ENCODE measurements at regions not wholly inside any gene's neighbourhood (a gene's known extent, or its start where the extent isn't known, plus 50 kb on each side); places are given as distances from the start of the nearest gene placed in this dataset.

GRCh38 chr5:60403343-60404006 lies 296.5 kb downstream of the DEPDC1B start:
- Mint-ChIP-seq H3K36me3 (ENCODE audit: low read depth) (no peaks in the 10 kb centered on the region), H3K9me3 (no peaks in the 10 kb centered on the region), H3K4me1 (ENCODE audit: low read depth) (no peaks in the 10 kb centered on the region), H3K27ac (no peak overlapping the region), H3K4me3 (ENCODE audit: low read depth) (no peak overlapping the region), H3K27me3 (ENCODE audit: low read depth) (no peaks in the 10 kb centered on the region)
- intact Hi-C loops (cut with micrococcal nuclease), result no loop called here
- DNase-seq (ENCODE audit: low spot score), result no peak

- intact Hi-C loops (cut with micrococcal nuclease), result no loop called here
- Mint-ChIP-seq H3K27ac (no peak overlapping the region), H3K4me1 (ENCODE audit: low read depth) (no peaks in the 10 kb centered on the region), H3K27me3 (ENCODE audit: low read depth) (no peaks in the 10 kb centered on the region), H3K4me3 (ENCODE audit: low read depth) (no peak overlapping the region), H3K36me3 (ENCODE audit: low read depth) (no peaks in the 10 kb centered on the region), H3K9me3 (no peaks in the 10 kb centered on the region)
- no peak for DNase-seq (ENCODE audit: low spot score)
Observed at GRCh38 chr5:60402161-60402785, 297.7 kb downstream of the DEPDC1B start.

GRCh38 chr5:60401526-60401925 lies 298.4 kb downstream of the DEPDC1B start:
- Mint-ChIP-seq H3K27ac (no peak overlapping the region), H3K27me3 (ENCODE audit: low read depth) (no peaks in the 10 kb centered on the region), H3K9me3 (no peaks in the 10 kb centered on the region), H3K4me1 (ENCODE audit: low read depth) (no peaks in the 10 kb centered on the region), H3K4me3 (ENCODE audit: low read depth) (no peak overlapping the region), H3K36me3 (ENCODE audit: low read depth) (no peaks in the 10 kb centered on the region)
- intact Hi-C loops (cut with micrococcal nuclease), result no loop called here
- no peak for DNase-seq (ENCODE audit: low spot score)

- Mint-ChIP-seq H3K36me3 (ENCODE audit: low read depth) (no peaks in the 10 kb centered on the region), H3K9me3 (no peaks in the 10 kb centered on the region), H3K27ac (no peak overlapping the region), H3K4me1 (ENCODE audit: low read depth) (no peaks in the 10 kb centered on the region), H3K4me3 (ENCODE audit: low read depth) (no peak overlapping the region), H3K27me3 (ENCODE audit: low read depth) (no peaks in the 10 kb centered on the region)
- intact Hi-C loops (cut with micrococcal nuclease), result no loop called here
- no peak for DNase-seq (ENCODE audit: low spot score)
Observed at GRCh38 chr5:60399507-60399906, 300.5 kb downstream of the DEPDC1B start.

- Mint-ChIP-seq H3K4me3 (ENCODE audit: low read depth) (no peak overlapping the region), H3K36me3 (ENCODE audit: low read depth) (no peaks in the 10 kb centered on the region), H3K27me3 (ENCODE audit: low read depth) (no peaks in the 10 kb centered on the region), H3K4me1 (ENCODE audit: low read depth) (no peaks in the 10 kb centered on the region), H3K27ac (no peak overlapping the region), H3K9me3 (no peaks in the 10 kb centered on the region)
- no peak for DNase-seq (ENCODE audit: low spot score)
- intact Hi-C loops (cut with micrococcal nuclease), result no loop called here
Observed at GRCh38 chr5:60395712-60396329, 304.1 kb downstream of the DEPDC1B start.

- Mint-ChIP-seq H3K27me3 (ENCODE audit: low read depth) (no peaks in the 10 kb centered on the region), H3K36me3 (ENCODE audit: low read depth) (no peaks in the 10 kb centered on the region), H3K4me1 (ENCODE audit: low read depth) (no peaks in the 10 kb centered on the region), H3K4me3 (ENCODE audit: low read depth) (no peak overlapping the region), H3K27ac (no peak overlapping the region), H3K9me3 (no peaks in the 10 kb centered on the region)
- no peak for DNase-seq (ENCODE audit: low spot score)
- intact Hi-C loops (cut with micrococcal nuclease), result no loop called here
Observed at GRCh38 chr5:60387051-60387440, 312.9 kb downstream of the DEPDC1B start.

GRCh38 chr5:60386436-60387050 lies 313.4 kb downstream of the DEPDC1B start:
- H3K4me3 Mint-ChIP-seq (ENCODE audit: low read depth), result no peak overlapping the region
- no peaks in the 10 kb centered on the region for H3K4me1 Mint-ChIP-seq (ENCODE audit: low read depth)
- H3K36me3 Mint-ChIP-seq (ENCODE audit: low read depth), result no peaks in the 10 kb centered on the region
- DNase-seq (ENCODE audit: low spot score), result no peak
- no peaks in the 10 kb centered on the region for H3K27me3 Mint-ChIP-seq (ENCODE audit: low read depth)
- intact Hi-C loops (cut with micrococcal nuclease), result no loop called here
- no peak overlapping the region for H3K27ac Mint-ChIP-seq
- H3K9me3 Mint-ChIP-seq, result no peaks in the 10 kb centered on the region

GRCh38 chr5:60382716-60383115 lies 317.2 kb downstream of the DEPDC1B start:
- H3K27me3 Mint-ChIP-seq (ENCODE audit: low read depth), result no peaks in the 10 kb centered on the region
- H3K4me3 Mint-ChIP-seq (ENCODE audit: low read depth), result no peak overlapping the region
- no peaks in the 10 kb centered on the region for H3K36me3 Mint-ChIP-seq (ENCODE audit: low read depth)
- no peak for DNase-seq (ENCODE audit: low spot score)
- intact Hi-C loops (cut with micrococcal nuclease), result no loop called here
- no peak overlapping the region for H3K27ac Mint-ChIP-seq
- no peaks in the 10 kb centered on the region for H3K9me3 Mint-ChIP-seq
- H3K4me1 Mint-ChIP-seq (ENCODE audit: low read depth), result no peaks in the 10 kb centered on the region

GRCh38 chr5:60379907-60380306 lies 320.1 kb downstream of the DEPDC1B start:
- intact Hi-C loops (cut with micrococcal nuclease), result no loop called here
- Mint-ChIP-seq H3K27ac (no peak overlapping the region), H3K4me3 (ENCODE audit: low read depth) (no peak overlapping the region), H3K9me3 (no peaks in the 10 kb centered on the region), H3K27me3 (ENCODE audit: low read depth) (no peaks in the 10 kb centered on the region), H3K36me3 (ENCODE audit: low read depth) (no peaks in the 10 kb centered on the region), H3K4me1 (ENCODE audit: low read depth) (no peaks in the 10 kb centered on the region)
- no peak for DNase-seq (ENCODE audit: low spot score)

- Mint-ChIP-seq H3K9me3 (no peaks in the 10 kb centered on the region), H3K4me1 (ENCODE audit: low read depth) (no peaks in the 10 kb centered on the region)
- intact Hi-C loops (cut with micrococcal nuclease), result no loop called here
Observed at GRCh38 chr5:60377826-60378225, 322.1 kb downstream of the DEPDC1B start.

GRCh38 chr5:60376860-60377259 lies 323.1 kb downstream of the DEPDC1B start:
- Mint-ChIP-seq H3K27me3 (ENCODE audit: low read depth) (no peaks in the 10 kb centered on the region), H3K36me3 (ENCODE audit: low read depth) (no peaks in the 10 kb centered on the region), H3K4me3 (ENCODE audit: low read depth) (no peak overlapping the region), H3K4me1 (ENCODE audit: low read depth) (no peaks in the 10 kb centered on the region), H3K9me3 (no peaks in the 10 kb centered on the region), H3K27ac (no peak overlapping the region)
- intact Hi-C loops (cut with micrococcal nuclease), result no loop called here
- no peak for DNase-seq (ENCODE audit: low spot score)

More at GRCh38 chr5:60377826-60378225, 322.1 kb downstream of the DEPDC1B start:
- no peak overlapping the region for H3K4me3 Mint-ChIP-seq (ENCODE audit: low read depth)
- H3K36me3 Mint-ChIP-seq (ENCODE audit: low read depth), result no peaks in the 10 kb centered on the region
- no peak for DNase-seq (ENCODE audit: low spot score)
- no peaks in the 10 kb centered on the region for H3K27me3 Mint-ChIP-seq (ENCODE audit: low read depth)
- H3K27ac Mint-ChIP-seq, result no peak overlapping the region

GRCh38 chr5:60374409-60374808 lies 325.6 kb downstream of the DEPDC1B start:
- no peak overlapping the region for H3K4me3 Mint-ChIP-seq (ENCODE audit: low read depth)
- DNase-seq (ENCODE audit: low spot score), result no peak
- no peaks in the 10 kb centered on the region for H3K27me3 Mint-ChIP-seq (ENCODE audit: low read depth)
- H3K4me1 Mint-ChIP-seq (ENCODE audit: low read depth), result no peaks in the 10 kb centered on the region
- intact Hi-C loops (cut with micrococcal nuclease), result no loop called here
- no peak overlapping the region for H3K27ac Mint-ChIP-seq
- no peaks in the 10 kb centered on the region for H3K9me3 Mint-ChIP-seq
- no peaks in the 10 kb centered on the region for H3K36me3 Mint-ChIP-seq (ENCODE audit: low read depth)

- Mint-ChIP-seq H3K27me3 (ENCODE audit: low read depth) (no peaks in the 10 kb centered on the region), H3K36me3 (ENCODE audit: low read depth) (no peaks in the 10 kb centered on the region), H3K9me3 (no peaks in the 10 kb centered on the region), H3K4me3 (ENCODE audit: low read depth) (no peak overlapping the region), H3K4me1 (ENCODE audit: low read depth) (no peaks in the 10 kb centered on the region), H3K27ac (no peak overlapping the region)
- no peak for DNase-seq (ENCODE audit: low spot score)
- intact Hi-C loops (cut with micrococcal nuclease), result no loop called here
Observed at GRCh38 chr5:60372786-60373185, 327.2 kb downstream of the DEPDC1B start.

Measured in activated T-helper 2 cell treated with anti-CD3 and anti-CD28 coated beads, Interferon-gamma antibody, Interleukin-2, Interleukin-4, amounts not matched to agents 10 μg/mL and 5 μg/mL and 100 μg/mL, durations not matched to agents 14 hours and 24 hours and 36 hours (primary cell).